ENCODE measurements at regions not wholly inside any gene's neighbourhood (a gene's known extent, or its start where the extent isn't known, plus 50 kb on each side); places are given as distances from the start of the nearest gene placed in this dataset.

GRCh38 chr2:7497178-7497577, 580.0 kb downstream of the RNF144A start:
- no peak for TF ChIP-seq CTCF (IDR thresholded peaks at IDR 0.05; ENCODE audit: insufficient read depth, low read length, missing control alignments)
- no peak overlapping the region for H3K4me3 ChIP-seq (ENCODE audit: low read depth, low read length)
- ChIA-PET POLR2A (no interaction called here), CTCF (no interaction called here)
- DNase-seq (ENCODE audit: low read depth, low spot score) = no peak

DNA sequence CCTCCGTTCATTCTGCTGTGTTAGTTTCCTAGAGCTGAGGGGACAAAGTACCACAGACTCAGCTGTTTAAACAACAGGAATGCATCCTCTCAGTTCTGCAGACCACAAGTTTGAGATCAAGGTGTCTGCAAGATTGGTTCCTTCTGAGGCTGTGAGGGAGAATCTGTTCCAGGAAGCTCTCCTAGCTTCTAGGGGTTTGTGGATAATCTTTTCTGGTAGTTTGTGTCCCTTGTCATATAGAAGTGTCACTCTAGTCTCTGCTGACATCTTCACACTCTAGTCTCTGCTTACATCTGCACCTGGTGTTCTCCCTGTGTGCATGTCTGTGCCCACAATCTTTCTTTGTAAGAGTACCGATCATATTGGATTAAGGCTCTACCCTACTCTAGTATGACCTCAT, 581.8 kb downstream of the RNF144A start:
- POLR2A ChIA-PET = no interaction called here
- H3K4me3 ChIP-seq (ENCODE audit: low read depth, low read length) = no peak overlapping the region
- no peak for TF ChIP-seq CTCF (IDR thresholded peaks at IDR 0.05; ENCODE audit: insufficient read depth, low read length, missing control alignments)
- CTCF ChIA-PET = no interaction called here
- no peak for DNase-seq (ENCODE audit: low read depth, low spot score)

DNA sequence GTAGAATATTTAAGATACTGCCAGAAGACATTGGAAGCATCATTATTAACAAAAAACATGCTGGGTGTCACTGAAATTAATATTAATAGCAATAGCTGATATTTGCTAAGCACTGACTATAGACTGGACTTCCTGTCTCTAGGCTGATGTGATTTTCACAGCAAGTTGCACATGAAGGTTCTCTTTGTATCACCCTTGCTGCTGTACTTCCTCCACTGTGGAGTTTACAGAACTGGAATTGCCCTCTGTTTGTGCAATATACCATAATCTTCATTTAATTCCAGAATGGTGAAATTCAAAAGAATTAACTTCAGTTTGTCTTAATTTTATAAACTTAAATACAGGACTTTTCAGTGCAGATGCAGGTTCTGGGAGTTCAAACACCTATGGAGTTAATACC, 585.1 kb downstream of the RNF144A start:
- H3K4me3 ChIP-seq (ENCODE audit: low read depth, low read length) = no peak overlapping the region
- DNase-seq (ENCODE audit: low read depth, low spot score) = no peak
- no peak for TF ChIP-seq CTCF (IDR thresholded peaks at IDR 0.05; ENCODE audit: insufficient read depth, low read length, missing control alignments)
- ChIA-PET CTCF (no interaction called here), POLR2A (no interaction called here)

GRCh38 chr2:7508296-7508943, 591.2 kb downstream of the RNF144A start:
- no peak for TF ChIP-seq CTCF (IDR thresholded peaks at IDR 0.05; ENCODE audit: insufficient read depth, low read length, missing control alignments)
- ChIA-PET CTCF (no interaction called here), POLR2A (interaction anchor here (0.7 kb wide), 1 partner anchor 50 kb away, joined by 3 read pairs; no protein-coding TSS in a partner anchor)
- DNase-seq (ENCODE audit: low read depth, low spot score) = no peak
- H3K4me3 ChIP-seq (ENCODE audit: low read depth, low read length) = no peak overlapping the region

- no peak overlapping the region for H3K4me3 ChIP-seq (ENCODE audit: low read depth, low read length)
- no peak for DNase-seq (ENCODE audit: low read depth, low spot score)
- ChIA-PET POLR2A (no interaction called here), CTCF (no interaction called here)
- no peak for TF ChIP-seq CTCF (IDR thresholded peaks at IDR 0.05; ENCODE audit: insufficient read depth, low read length, missing control alignments)
Observed at GRCh38 chr2:7510353-7510752, 593.1 kb downstream of the RNF144A start.

DNA sequence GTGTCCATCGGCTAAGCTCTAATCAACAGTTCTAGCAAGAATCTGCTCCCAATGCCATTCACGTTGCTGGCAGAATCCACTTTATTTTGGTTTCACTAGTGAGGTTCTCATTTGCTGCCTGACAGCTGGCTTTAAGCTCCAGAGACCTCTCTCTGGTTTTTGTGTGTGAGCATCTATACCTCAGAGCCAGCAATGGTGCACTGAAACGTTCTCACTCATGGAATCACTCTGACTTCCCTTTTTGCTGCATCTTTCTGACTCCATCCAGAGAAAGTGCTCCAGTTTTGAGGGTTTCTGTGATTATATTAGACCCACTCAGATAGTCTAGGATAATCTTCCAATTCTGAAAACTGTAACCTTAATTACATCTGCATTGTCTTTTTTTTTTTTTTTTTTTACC, 596.6 kb downstream of the RNF144A start:
- CTCF ChIA-PET = no interaction called here
- no peak overlapping the region for H3K4me3 ChIP-seq (ENCODE audit: low read depth, low read length)
- POLR2A ChIA-PET = no interaction called here
- DNase-seq (ENCODE audit: low read depth, low spot score) = no peak
- TF ChIP-seq CTCF (IDR thresholded peaks at IDR 0.05; ENCODE audit: insufficient read depth, low read length, missing control alignments) = no peak
